ENCODE measurements at regions not wholly inside any gene's neighbourhood (a gene's known extent, or its start where the extent isn't known, plus 50 kb on each side); places are given as distances from the start of the nearest gene placed in this dataset.
"Not testable (repeated sequence)": the region's sequence is repeated elsewhere in the genome, so short reads cannot be mapped to it uniquely, and the experiment has no call there.

DNA sequence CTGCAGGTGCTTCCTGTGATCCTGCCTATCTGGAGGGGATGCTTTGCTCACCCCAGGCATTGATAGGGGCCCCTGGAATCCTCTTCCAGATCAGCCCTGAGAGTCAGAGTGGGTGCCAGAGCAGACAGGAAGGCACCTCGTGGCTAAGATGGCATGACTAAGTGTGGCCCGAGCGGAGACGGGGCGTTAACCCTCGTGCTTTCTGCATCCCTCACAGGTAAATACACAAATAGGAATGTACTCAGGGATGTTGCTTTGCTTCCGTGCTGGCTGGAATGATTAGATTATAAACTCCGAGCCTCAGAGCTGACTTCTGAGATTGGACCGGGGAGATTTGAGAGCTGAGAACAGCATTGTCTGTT is 312.7 kb upstream of the B3GAT1 start (continued):
- TF ChIP-seq, protein P1, sequence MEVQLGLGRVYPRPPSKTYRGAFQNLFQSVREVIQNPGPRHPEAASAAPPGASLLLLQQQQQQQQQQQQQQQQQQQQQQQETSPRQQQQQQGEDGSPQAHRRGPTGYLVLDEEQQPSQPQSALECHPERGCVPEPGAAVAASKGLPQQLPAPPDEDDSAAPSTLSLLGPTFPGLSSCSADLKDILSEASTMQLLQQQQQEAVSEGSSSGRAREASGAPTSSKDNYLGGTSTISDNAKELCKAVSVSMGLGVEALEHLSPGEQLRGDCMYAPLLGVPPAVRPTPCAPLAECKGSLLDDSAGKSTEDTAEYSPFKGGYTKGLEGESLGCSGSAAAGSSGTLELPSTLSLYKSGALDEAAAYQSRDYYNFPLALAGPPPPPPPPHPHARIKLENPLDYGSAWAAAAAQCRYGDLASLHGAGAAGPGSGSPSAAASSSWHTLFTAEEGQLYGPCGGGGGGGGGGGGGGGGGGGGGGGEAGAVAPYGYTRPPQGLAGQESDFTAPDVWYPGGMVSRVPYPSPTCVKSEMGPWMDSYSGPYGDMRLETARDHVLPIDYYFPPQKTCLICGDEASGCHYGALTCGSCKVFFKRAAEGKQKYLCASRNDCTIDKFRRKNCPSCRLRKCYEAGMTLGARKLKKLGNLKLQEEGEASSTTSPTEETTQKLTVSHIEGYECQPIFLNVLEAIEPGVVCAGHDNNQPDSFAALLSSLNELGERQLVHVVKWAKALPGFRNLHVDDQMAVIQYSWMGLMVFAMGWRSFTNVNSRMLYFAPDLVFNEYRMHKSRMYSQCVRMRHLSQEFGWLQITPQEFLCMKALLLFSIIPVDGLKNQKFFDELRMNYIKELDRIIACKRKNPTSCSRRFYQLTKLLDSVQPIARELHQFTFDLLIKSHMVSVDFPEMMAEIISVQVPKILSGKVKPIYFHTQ (CRISPR knock-in tag; IDR thresholded peaks at IDR 0.05), result no peak
- TF ChIP-seq, protein P2, sequence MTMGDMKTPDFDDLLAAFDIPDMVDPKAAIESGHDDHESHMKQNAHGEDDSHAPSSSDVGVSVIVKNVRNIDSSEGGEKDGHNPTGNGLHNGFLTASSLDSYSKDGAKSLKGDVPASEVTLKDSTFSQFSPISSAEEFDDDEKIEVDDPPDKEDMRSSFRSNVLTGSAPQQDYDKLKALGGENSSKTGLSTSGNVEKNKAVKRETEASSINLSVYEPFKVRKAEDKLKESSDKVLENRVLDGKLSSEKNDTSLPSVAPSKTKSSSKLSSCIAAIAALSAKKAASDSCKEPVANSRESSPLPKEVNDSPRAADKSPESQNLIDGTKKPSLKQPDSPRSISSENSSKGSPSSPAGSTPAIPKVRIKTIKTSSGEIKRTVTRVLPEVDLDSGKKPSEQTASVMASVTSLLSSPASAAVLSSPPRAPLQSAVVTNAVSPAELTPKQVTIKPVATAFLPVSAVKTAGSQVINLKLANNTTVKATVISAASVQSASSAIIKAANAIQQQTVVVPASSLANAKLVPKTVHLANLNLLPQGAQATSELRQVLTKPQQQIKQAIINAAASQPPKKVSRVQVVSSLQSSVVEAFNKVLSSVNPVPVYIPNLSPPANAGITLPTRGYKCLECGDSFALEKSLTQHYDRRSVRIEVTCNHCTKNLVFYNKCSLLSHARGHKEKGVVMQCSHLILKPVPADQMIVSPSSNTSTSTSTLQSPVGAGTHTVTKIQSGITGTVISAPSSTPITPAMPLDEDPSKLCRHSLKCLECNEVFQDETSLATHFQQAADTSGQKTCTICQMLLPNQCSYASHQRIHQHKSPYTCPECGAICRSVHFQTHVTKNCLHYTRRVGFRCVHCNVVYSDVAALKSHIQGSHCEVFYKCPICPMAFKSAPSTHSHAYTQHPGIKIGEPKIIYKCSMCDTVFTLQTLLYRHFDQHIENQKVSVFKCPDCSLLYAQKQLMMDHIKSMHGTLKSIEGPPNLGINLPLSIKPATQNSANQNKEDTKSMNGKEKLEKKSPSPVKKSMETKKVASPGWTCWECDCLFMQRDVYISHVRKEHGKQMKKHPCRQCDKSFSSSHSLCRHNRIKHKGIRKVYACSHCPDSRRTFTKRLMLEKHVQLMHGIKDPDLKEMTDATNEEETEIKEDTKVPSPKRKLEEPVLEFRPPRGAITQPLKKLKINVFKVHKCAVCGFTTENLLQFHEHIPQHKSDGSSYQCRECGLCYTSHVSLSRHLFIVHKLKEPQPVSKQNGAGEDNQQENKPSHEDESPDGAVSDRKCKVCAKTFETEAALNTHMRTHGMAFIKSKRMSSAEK (CRISPR knock-in tag; IDR thresholded peaks at IDR 0.05; ENCODE audit: borderline replicate concordance), result no peak
- no peak for TF ChIP-seq JUN (CRISPR knock-in tag; IDR thresholded peaks at IDR 0.05)
- no peak for TF ChIP-seq ZNF219 (CRISPR knock-in tag; IDR thresholded peaks at IDR 0.05; ENCODE audit: borderline replicate concordance)

DNA sequence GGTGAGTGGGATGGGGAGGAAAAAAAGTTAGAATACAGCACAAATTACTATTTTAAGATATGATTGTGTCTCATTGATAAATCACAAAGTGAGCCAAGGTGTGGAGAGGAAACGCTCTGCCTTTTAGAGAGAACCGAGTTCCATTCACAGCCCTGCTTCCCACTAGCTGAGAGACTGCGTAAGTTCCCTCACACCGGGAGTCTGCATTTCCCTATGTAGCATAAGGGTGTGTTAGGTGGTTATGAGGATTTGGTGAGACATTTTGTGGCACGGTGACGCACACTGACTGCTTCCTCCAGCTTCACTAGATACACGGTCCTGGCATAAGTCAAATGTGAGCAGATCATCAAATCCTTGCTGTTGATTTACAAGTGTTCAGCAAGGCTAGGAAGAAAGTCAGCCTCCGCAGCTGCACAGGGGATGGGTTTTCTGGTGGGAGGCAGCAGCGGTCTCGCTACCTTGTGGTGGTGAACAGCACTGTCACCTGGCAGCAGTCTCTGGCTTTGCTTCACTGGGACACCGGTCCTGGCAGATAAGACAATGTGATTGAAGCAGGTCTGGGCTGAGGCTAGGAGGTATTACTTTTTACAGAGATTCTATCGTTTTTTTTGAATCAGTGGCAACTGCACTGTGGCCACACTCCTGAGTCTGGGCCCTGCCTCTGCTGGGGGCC is 312.2 kb upstream of the B3GAT1 start:
- no peak overlapping the region for H3K4me3 Mint-ChIP-seq
- peaks cover 4% of the 10 kb centered on the region; the same call in 1 of the 2 replicates for H3K27me3 Mint-ChIP-seq (ENCODE audit: low read depth)
- ATAC-seq (no peak), DNase-seq (ENCODE audit: low spot score) (no peak)
- POLR2A ChIA-PET, result no interaction called here
- CTCF ChIA-PET, result no interaction called here
- H3K4me1 Mint-ChIP-seq, result peaks cover 11% of the 10 kb centered on the region
- H3K9me3 Mint-ChIP-seq, result 0 out of 2 replicates have a peak, but pooled peaks cover 4% of the 10 kb centered on the region
- TF ChIP-seq ESRRA (CRISPR knock-in tag; IDR thresholded peaks at IDR 0.05; ENCODE audit: borderline replicate concordance) (no peak), TEAD4 (CRISPR knock-in tag; IDR thresholded peaks at IDR 0.05) (no peak), OVOL2 (CRISPR knock-in tag; IDR thresholded peaks at IDR 0.05; ENCODE audit: borderline replicate concordance) (no peak), ETV6 (CRISPR knock-in tag; IDR thresholded peaks at IDR 0.05) (no peak), NR2C2 (CRISPR knock-in tag; IDR thresholded peaks at IDR 0.05) (no peak)
- TF ChIP-seq, protein P3, sequence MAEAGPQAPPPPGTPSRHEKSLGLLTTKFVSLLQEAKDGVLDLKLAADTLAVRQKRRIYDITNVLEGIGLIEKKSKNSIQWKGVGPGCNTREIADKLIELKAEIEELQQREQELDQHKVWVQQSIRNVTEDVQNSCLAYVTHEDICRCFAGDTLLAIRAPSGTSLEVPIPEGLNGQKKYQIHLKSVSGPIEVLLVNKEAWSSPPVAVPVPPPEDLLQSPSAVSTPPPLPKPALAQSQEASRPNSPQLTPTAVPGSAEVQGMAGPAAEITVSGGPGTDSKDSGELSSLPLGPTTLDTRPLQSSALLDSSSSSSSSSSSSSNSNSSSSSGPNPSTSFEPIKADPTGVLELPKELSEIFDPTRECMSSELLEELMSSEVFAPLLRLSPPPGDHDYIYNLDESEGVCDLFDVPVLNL (CRISPR knock-in tag; IDR thresholded peaks at IDR 0.05; ENCODE audit: borderline replicate concordance, low read depth), result no peak
- no peaks in the 10 kb centered on the region; the same call in none of the 2 replicates for H3K36me3 Mint-ChIP-seq
- H3K27ac Mint-ChIP-seq, result no peak overlapping the region

DNA sequence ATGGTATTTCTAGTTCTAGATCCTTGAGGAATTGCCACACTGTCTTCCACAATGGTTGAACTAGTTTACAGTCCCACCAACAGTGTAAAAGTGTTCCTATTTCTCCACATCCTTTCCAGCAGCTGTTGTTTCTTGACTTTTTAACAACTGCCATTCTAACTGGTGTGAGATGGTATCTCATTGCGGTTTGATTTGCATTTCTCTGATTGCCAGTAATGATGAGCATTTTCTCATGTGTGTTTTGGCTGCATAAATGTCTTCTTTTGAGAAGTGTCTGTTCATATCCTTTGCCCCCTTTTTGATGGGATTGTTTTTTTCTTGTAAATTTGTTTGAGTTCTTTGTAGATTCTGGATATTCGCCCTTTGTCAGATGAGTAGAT is 308.6 kb upstream of the B3GAT1 start:
- H3K36me3 Mint-ChIP-seq; POLR2A ChIA-PET; H3K27ac Mint-ChIP-seq; H3K27me3 Mint-ChIP-seq (ENCODE audit: low read depth); H3K4me3 Mint-ChIP-seq; H3K4me1 Mint-ChIP-seq; DNase-seq (ENCODE audit: low spot score); H3K9me3 Mint-ChIP-seq; CTCF ChIA-PET; ATAC-seq: not testable (repeated sequence)

DNA sequence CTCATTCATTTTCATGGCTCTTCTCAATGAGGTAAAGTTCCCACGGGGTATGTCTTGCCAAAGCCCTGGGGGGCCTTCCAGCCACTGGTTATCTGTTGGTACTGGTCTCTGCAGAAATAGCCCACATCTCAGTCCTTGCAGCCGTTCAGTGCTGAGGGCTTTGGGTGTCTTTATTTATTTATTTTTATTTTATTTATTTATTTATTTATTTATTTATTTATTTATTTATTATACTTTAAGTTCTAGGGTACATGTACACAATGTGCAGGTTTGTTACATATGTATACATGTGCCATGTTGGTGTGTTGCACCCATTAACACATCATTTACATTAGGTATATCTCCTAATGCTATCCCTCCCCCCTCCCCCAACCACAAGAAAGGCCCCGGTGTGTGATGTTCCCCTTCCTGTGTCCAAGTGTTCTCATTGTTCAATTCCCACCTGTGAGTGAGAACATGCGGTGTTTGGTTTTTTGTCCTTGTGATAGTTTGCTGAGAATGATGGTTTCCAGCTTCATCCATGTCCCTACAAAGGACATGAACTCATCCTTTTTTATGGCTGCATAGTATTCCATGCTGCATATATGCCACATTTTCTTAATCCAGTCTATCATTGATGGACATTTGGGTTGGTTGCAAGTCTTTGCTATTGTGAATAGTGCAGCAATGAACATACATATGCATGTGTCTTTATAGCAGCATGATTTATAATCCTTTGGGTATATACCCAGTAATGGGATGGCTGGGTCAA is 308.1 kb upstream of the B3GAT1 start:
- DNase-seq (ENCODE audit: low spot score); H3K9me3 Mint-ChIP-seq; H3K36me3 Mint-ChIP-seq; H3K4me1 Mint-ChIP-seq; ATAC-seq; H3K4me3 Mint-ChIP-seq; H3K27me3 Mint-ChIP-seq (ENCODE audit: low read depth); POLR2A ChIA-PET; CTCF ChIA-PET; H3K27ac Mint-ChIP-seq: not testable (repeated sequence)
- TF ChIP-seq HMGA2 (CRISPR knock-in tag; IDR thresholded peaks at IDR 0.05), result peak; percentile 63; the same call in 1 of the 2 replicates

Data from WTC11 (cell line).